HFFc6 (cell line): ENCODE measurements at regions not wholly inside any gene's neighbourhood (a gene's known extent, or its start where the extent isn't known, plus 50 kb on each side); places are given as distances from the start of the nearest gene placed in this dataset.
A peak's percentile ranks its signal among the peaks of the same experiment; 100 is the strongest.

Source experiments
- DNase-seq: peaks from one replicate; pipeline ENCODE4 v3.0.0-alpha.2; 2018
- H3K27ac Mint-ChIP-seq: 2 replicates; pipeline ENCODE4 v1.8.0; 2020; ENCODE audit warnings: mild to moderate bottlenecking, mixed read lengths
- H3K27me3 Mint-ChIP-seq: 2 replicates; pipeline ENCODE4 v1.8.0; 2021; ENCODE audit warnings: mild to moderate bottlenecking, moderate library complexity, mixed read lengths; ENCODE audit not compliant: insufficient read depth
- H3K36me3 Mint-ChIP-seq: 2 replicates; pipeline ENCODE4 v1.8.0; 2021; ENCODE audit warnings: low read depth, mixed read lengths
- H3K4me1 Mint-ChIP-seq: 2 replicates; pipeline ENCODE4 v1.8.0; 2020; ENCODE audit warnings: low read depth, mixed read lengths
- H3K4me3 Mint-ChIP-seq: 2 replicates; pipeline ENCODE4 v1.8.0; 2020; ENCODE audit warnings: mild to moderate bottlenecking, moderate library complexity, mixed read lengths
- H3K9me3 Mint-ChIP-seq: 2 replicates; pipeline ENCODE4 v1.8.0; 2020; ENCODE audit warnings: mild to moderate bottlenecking, mixed read lengths
- CTCF ChIP-seq: fragments of 200-600 bp; sonication (generic); IDR thresholded peaks from 2 replicates; pipeline ENCODE4 v1.5.0; 2021; ENCODE audit warnings: antibody characterized with exemption, mild to moderate bottlenecking

- no peaks in the 10 kb centered on the region; the same call in 1 of the 2 replicates for H3K4me1 Mint-ChIP-seq
- H3K27ac Mint-ChIP-seq = no peak overlapping the region
- peaks cover 6% of the 10 kb centered on the region for H3K27me3 Mint-ChIP-seq
- TF ChIP-seq CTCF = peak; percentile 55; the same call in 1 of the 2 replicates
- peaks cover 25% of the 10 kb centered on the region; the same call in 1 of the 2 replicates for H3K9me3 Mint-ChIP-seq
- H3K36me3 Mint-ChIP-seq = 0 out of 2 replicates have a peak, but pooled peaks cover 10% of the 10 kb centered on the region
- no peak overlapping the region for H3K4me3 Mint-ChIP-seq
- DNase-seq = peak; percentile 20
These were observed 252.8 kb upstream of the SLC7A11 start for GRCh38 chr4:138494931-138495330.

GRCh38 chr4:138494116-138494515 lies 252.0 kb upstream of the SLC7A11 start:
- H3K4me3 Mint-ChIP-seq = no peak overlapping the region
- 0 out of 2 replicates have a peak, but pooled peaks cover 3% of the 10 kb centered on the region for H3K36me3 Mint-ChIP-seq
- no peak for TF ChIP-seq CTCF
- H3K27me3 Mint-ChIP-seq = peaks cover 6% of the 10 kb centered on the region
- H3K27ac Mint-ChIP-seq = no peak overlapping the region
- H3K4me1 Mint-ChIP-seq = no peaks in the 10 kb centered on the region; the same call in 1 of the 2 replicates
- peaks cover 20% of the 10 kb centered on the region; the same call in 1 of the 2 replicates for H3K9me3 Mint-ChIP-seq
- no peak for DNase-seq

GRCh38 chr4:138492176-138492575 lies 250.0 kb upstream of the SLC7A11 start:
- TF ChIP-seq CTCF = no peak
- H3K4me1 Mint-ChIP-seq = peaks cover 17% of the 10 kb centered on the region
- H3K27ac Mint-ChIP-seq = no peak overlapping the region
- H3K4me3 Mint-ChIP-seq = no peak overlapping the region
- H3K36me3 Mint-ChIP-seq = no peaks in the 10 kb centered on the region
- DNase-seq = no peak
- H3K27me3 Mint-ChIP-seq = no peaks in the 10 kb centered on the region; the same call in none of the 2 replicates
- peaks cover under 1% of the 10 kb centered on the region; the same call in 1 of the 2 replicates for H3K9me3 Mint-ChIP-seq

GRCh38 chr4:138488533-138488932 lies 246.4 kb upstream of the SLC7A11 start:
- Mint-ChIP-seq H3K9me3 (no peaks in the 10 kb centered on the region), H3K36me3 (no peaks in the 10 kb centered on the region), H3K4me1 (peaks cover 17% of the 10 kb centered on the region), H3K27me3 (no peaks in the 10 kb centered on the region), H3K27ac (peak overlapping the region; percentile 4; the same call in 1 of the 2 replicates), H3K4me3 (no peak overlapping the region)
- no peak for TF ChIP-seq CTCF
- DNase-seq = no peak

- Mint-ChIP-seq H3K27me3 (no peaks in the 10 kb centered on the region), H3K36me3 (no peaks in the 10 kb centered on the region), H3K4me3 (0 out of 2 replicates have a peak overlapping the region, but pooled peaks have one; percentile 6), H3K27ac (0 out of 2 replicates have a peak overlapping the region, but pooled peaks have one; percentile 4), H3K9me3 (no peaks in the 10 kb centered on the region), H3K4me1 (peaks cover 17% of the 10 kb centered on the region)
- no peak for DNase-seq
- TF ChIP-seq CTCF = no peak
These were observed 245.5 kb upstream of the SLC7A11 start for GRCh38 chr4:138487670-138488069.
